ENCODE measurements at regions not wholly inside any gene's neighbourhood (a gene's known extent, or its start where the extent isn't known, plus 50 kb on each side); places are given as distances from the start of the nearest gene placed in this dataset.

GRCh38 chr11:105298630-105299029 lies 159.1 kb upstream of the CARD18 start:
- TF ChIP-seq GATA2 (IDR thresholded peaks at IDR 0.05; ENCODE audit: low read depth, low read length), result no peak
- no peak for TF ChIP-seq GATA3 (IDR thresholded peaks at IDR 0.05; ENCODE audit: low read depth, low read length)
